Breast epithelium (tissue), 4 donors: ENCODE measurements at regions not wholly inside any gene's neighbourhood (a gene's known extent, or its start where the extent isn't known, plus 50 kb on each side); places are given as distances from the start of the nearest gene placed in this dataset.

Experiments
- DNase-seq, 2 donors: peaks; one replicate each; pipeline ENCODE4 v3.0.0-alpha.2; 2019; ENCODE audit warnings: low spot score in 2 of 2
- H3K27ac ChIP-seq, 2 donors: fragments of 200-600 bp; sonication (generic) in 1 of 2; one replicate each; pipeline ENCODE4 v1.5.1; 2016 to 2019; ENCODE audit warnings: mild to moderate bottlenecking in 1 of 2
- H3K27me3 ChIP-seq, 2 donors: fragments of 200-600 bp; sonication (generic) in 1 of 2; one replicate each; pipeline versions ENCODE4 v1.5.1 to v1.6.0; 2017 to 2019; ENCODE audit warnings: control low read depth in 1 of 2, mild to moderate bottlenecking in 1 of 2
- H3K36me3 ChIP-seq: fragments of 200-600 bp; one replicate; pipeline ENCODE4 v1.5.1; 2019
- H3K4me1 ChIP-seq, 2 donors: fragments of 200-600 bp; sonication (generic); one replicate each; pipeline ENCODE4 v1.5.1; 2016 to 2019; ENCODE audit warnings: control low read depth in 1 of 2
- H3K4me3 ChIP-seq, 3 donors: fragments of 200-600 bp; sonication (generic); 1 replicate in 2 of 3; 2 replicates in 1 of 3; pipeline ENCODE4 v1.5.1; 2016 to 2019; ENCODE audit warnings: mild to moderate bottlenecking in 3 of 3, moderate library complexity in 2 of 3
- H3K9me3 ChIP-seq, 2 donors: fragments of 200-600 bp; sonication (generic) in 1 of 2; one replicate each; pipeline ENCODE4 v1.5.1; 2016 to 2019; ENCODE audit warnings: control low read depth in 1 of 2
- CTCF ChIP-seq, 3 donors: fragments of 450-650 bp; IDR thresholded peaks; one replicate each; pipeline ENCODE4 v1.5.1; 2016 to 2017; ENCODE audit warnings: antibody characterized with exemption in 3 of 3, mild to moderate bottlenecking in 3 of 3, moderate library complexity in 3 of 3
- POLR2A ChIP-seq: fragments of 450-650 bp; IDR thresholded peaks from one replicate; pipeline ENCODE4 v1.6.1; 2016; ENCODE audit warnings: antibody characterized with exemption, mild to moderate bottlenecking, moderate library complexity
- POLR2AphosphoS5 ChIP-seq, 3 donors: sonication (generic); formaldehyde crosslinking; IDR thresholded peaks; one replicate each; pipeline ENCODE4 v1.6.1; 2017; ENCODE audit warnings: antibody characterized with exemption in 3 of 3
- intact Hi-C: fragments of 100-400 bp; cut with DNase I; formaldehyde crosslinking; loops from one replicate; pipeline ENCODE4 v1.15.1; 2023; ENCODE audit warnings: low total_unique reads

- TF ChIP-seq POLR2AphosphoS5 (IDR thresholded peaks at IDR 0.05) (no peak), POLR2A (no peak), CTCF (IDR thresholded peaks at IDR 0.05) (no peak)
- H3K4me1 ChIP-seq = no peaks in the 10 kb centered on the region
- H3K36me3 ChIP-seq = no peaks in the 10 kb centered on the region
- no peaks in the 10 kb centered on the region for H3K9me3 ChIP-seq
- H3K27me3 ChIP-seq = no peaks in the 10 kb centered on the region
- no peak overlapping the region for H3K4me3 ChIP-seq
- no peak for DNase-seq
- intact Hi-C loops = no loop called here
- H3K27ac ChIP-seq = no peak overlapping the region
Measured at GRCh38 chr6:19354181-19354580, 483.0 kb upstream of the ID4 start.

GRCh38 chr6:19356692-19357091 lies 480.5 kb upstream of the ID4 start:
- Histone ChIP-seq H3K27ac (no peak overlapping the region), H3K36me3 (no peaks in the 10 kb centered on the region)
- intact Hi-C loops = no loop called here

GRCh38 chr6:19362396-19362795 lies 474.8 kb upstream of the ID4 start:
- Histone ChIP-seq H3K4me3 (no peak overlapping the region), H3K27ac (no peak overlapping the region), H3K27me3 (no peaks in the 10 kb centered on the region), H3K9me3 (no peaks in the 10 kb centered on the region), H3K4me1 (no peaks in the 10 kb centered on the region), H3K36me3 (no peaks in the 10 kb centered on the region)
- TF ChIP-seq POLR2A = no peak
- no peak for TF ChIP-seq POLR2AphosphoS5 (IDR thresholded peaks at IDR 0.05)
- no peak for TF ChIP-seq CTCF (IDR thresholded peaks at IDR 0.05)
- no peak for DNase-seq
- intact Hi-C loops = no loop called here

More at GRCh38 chr6:19356692-19357091, 480.5 kb upstream of the ID4 start:
- no peak overlapping the region for H3K4me3 ChIP-seq
- H3K9me3 ChIP-seq = no peaks in the 10 kb centered on the region
- TF ChIP-seq CTCF (IDR thresholded peaks at IDR 0.05) (no peak), POLR2AphosphoS5 (IDR thresholded peaks at IDR 0.05) (no peak), POLR2A (no peak)
- DNase-seq = no peak
- no peaks in the 10 kb centered on the region for H3K27me3 ChIP-seq
- H3K4me1 ChIP-seq = no peaks in the 10 kb centered on the region

GRCh38 chr6:19368511-19368910 lies 468.7 kb upstream of the ID4 start:
- no peak for DNase-seq
- Histone ChIP-seq H3K4me3 (no peak overlapping the region), H3K9me3 (peaks cover 0 to 5% of the 10 kb centered on the region in 2 donors), H3K27me3 (no peaks in the 10 kb centered on the region), H3K36me3 (no peaks in the 10 kb centered on the region), H3K27ac (no peak overlapping the region), H3K4me1 (no peaks in the 10 kb centered on the region)
- intact Hi-C loops = no loop called here
- TF ChIP-seq CTCF (IDR thresholded peaks at IDR 0.05) = no peak
- TF ChIP-seq POLR2AphosphoS5 (IDR thresholded peaks at IDR 0.05) = no peak
- TF ChIP-seq POLR2A = no peak

GRCh38 chr6:19369785-19370184 lies 467.4 kb upstream of the ID4 start:
- H3K36me3 ChIP-seq = no peaks in the 10 kb centered on the region
- no peak overlapping the region for H3K4me3 ChIP-seq
- intact Hi-C loops = no loop called here
- peaks cover 0 to 5% of the 10 kb centered on the region in 2 donors for H3K9me3 ChIP-seq
- no peak overlapping the region for H3K27ac ChIP-seq
- DNase-seq = no peak
- H3K4me1 ChIP-seq = no peaks in the 10 kb centered on the region
- no peaks in the 10 kb centered on the region for H3K27me3 ChIP-seq
- TF ChIP-seq POLR2A (no peak), POLR2AphosphoS5 (IDR thresholded peaks at IDR 0.05) (no peak), CTCF (IDR thresholded peaks at IDR 0.05) (no peak)
